HepG2 (cell line): ENCODE measurements at regions not wholly inside any gene's neighbourhood (a gene's known extent, or its start where the extent isn't known, plus 50 kb on each side); places are given as distances from the start of the nearest gene placed in this dataset.

Experiments
- ATAC-seq: fragments of 200-7000 bp; cut with Tn5 transposase; 3 replicates; pipeline ENCODE4 v1.9.1; 2020; ENCODE audit warnings: mild to moderate bottlenecking, moderate library complexity
- BruUV-seq: library from RNA; stranded (reverse); fragments of 400-500 nt; replicated peaks from 2 replicates; lab custom pipeline; 2021; lab: Mats Ljungman, UMichigan
- CTCF ChIA-PET: fragments of 300-600 bp; formaldehyde crosslinking; extraction: SDS; loops from one replicate; lab custom pipeline; 2021; ENCODE audit warnings: low total read pairs, inconsistent platforms, low intra/inter-chr PET ratio; lab: Yijun Ruan, JAX
- POLR2A ChIA-PET: fragments of 350-600 bp; sonication (Branson Sonifier 250); formaldehyde crosslinking; loops from one replicate; lab custom pipeline; 2020; ENCODE audit warnings: antibody characterized with exemption, inconsistent platforms; lab: Yijun Ruan, JAX
- DNase-seq: peaks from one replicate; pipeline ENCODE4 v3.0.0-alpha.2; 2015; ENCODE audit warnings: low spot score
- FAIRE-seq: peaks from 3 replicates; lab custom pipeline; 2011; peaks lifted over from hg19 to GRCh38; lab: Jason Lieb, UNC
- H2AFZ ChIP-seq: one replicate; pipeline ENCODE4 v1.6.1; 2011; ENCODE audit warnings: low read length, inconsistent platforms
- H3K27ac ChIP-seq: fragments of 300-600 bp; 3 replicates; pipeline ENCODE4 v1.8.0; 2011; ENCODE audit warnings: mixed run types, mild to moderate bottlenecking, mixed read lengths, low read length, inconsistent platforms; ENCODE audit not compliant: insufficient read depth; ENCODE audit errors: extremely low read length
- H3K27me3 ChIP-seq, 2 experiments: fragments of 200-600 bp in 1 of 2; 2 replicates in 1 of 2; 3 replicates in 1 of 2; pipeline versions ENCODE4 v1.6.0 to v1.8.0; 2011; ENCODE audit warnings: low read length in 2 of 2, mild to moderate bottlenecking in 2 of 2, moderate library complexity in 2 of 2, inconsistent platforms in 1 of 2; ENCODE audit not compliant: insufficient read depth in 2 of 2, control insufficient read depth in 1 of 2
- H3K36me3 ChIP-seq, 2 experiments: fragments of 200-600 bp in 1 of 2; replicated peaks in 1 of 2; 2 replicates in 1 of 2; 3 replicates in 1 of 2; pipeline versions ENCODE4 v1.5.1 to v1.8.0; 2011; ENCODE audit warnings: low read length in 2 of 2, inconsistent platforms in 1 of 2; ENCODE audit not compliant: insufficient read depth in 2 of 2, control insufficient read depth in 1 of 2
- H3K4me1 ChIP-seq: 2 replicates; pipeline ENCODE4 v1.5.1; 2012; ENCODE audit warnings: low read length, inconsistent platforms; ENCODE audit not compliant: insufficient read depth
- H3K4me2 ChIP-seq: 2 replicates; pipeline ENCODE4 v1.6.0; 2011; ENCODE audit warnings: low read depth, low read length, inconsistent platforms
- H3K4me3 ChIP-seq, 3 experiments: fragments of 200-600 bp in 1 of 3; sonication (generic), shearing (Covaris generic) in 1 of 3; replicated peaks in 1 of 3; 2 replicates each; pipeline ENCODE4 v1.5.1; 2011 to 2016; ENCODE audit warnings: low read length in 3 of 3, inconsistent platforms in 2 of 3, low read depth in 2 of 3, mild to moderate bottlenecking in 2 of 3, control low read depth in 1 of 3, mixed read lengths in 1 of 3; ENCODE audit not compliant: insufficient read depth in 1 of 3
- H3K79me2 ChIP-seq: one replicate; pipeline ENCODE4 v1.6.1; 2011; ENCODE audit warnings: low read length, inconsistent platforms; ENCODE audit not compliant: insufficient read depth
- H3K9ac ChIP-seq: 2 replicates; pipeline ENCODE4 v1.6.0; 2011; ENCODE audit warnings: mild to moderate bottlenecking, low read depth, low read length, inconsistent platforms; ENCODE audit not compliant: insufficient read depth
- H3K9me3 ChIP-seq: 2 replicates; pipeline ENCODE4 v1.5.1; 2012; ENCODE audit warnings: mild to moderate bottlenecking, low read length
- H4K20me1 ChIP-seq: 2 replicates; pipeline ENCODE4 v1.6.0; 2011; ENCODE audit warnings: inconsistent platforms, mild to moderate bottlenecking, low read length, moderate library complexity; ENCODE audit not compliant: insufficient read depth
- CEBPB ChIP-seq: IDR thresholded peaks from 2 replicates; pipeline ENCODE4 v1.6.1; 2011; ENCODE audit warnings: low read depth, low read length, improper control_type of control experiment, borderline replicate concordance
- MEF2D ChIP-seq: sonication (generic); formaldehyde crosslinking; IDR thresholded peaks from 2 replicates; pipeline ENCODE4 v1.5.1; 2020; ENCODE audit warnings: mild to moderate bottlenecking, missing genetic modification reagents
- MEIS2 ChIP-seq: sonication (generic); formaldehyde crosslinking; IDR thresholded peaks from 2 replicates; pipeline ENCODE4 v1.9.0; 2021; ENCODE audit warnings: mild to moderate bottlenecking, missing genetic modification reagents
- NFKBIZ ChIP-seq: IDR thresholded peaks from 2 replicates; pipeline ENCODE4 v1.6.1; 2018; ENCODE audit warnings: missing genetic modification reagents, missing compliant biosample characterization
- PCBP1 ChIP-seq: fragments of 200-400 bp; formaldehyde crosslinking; IDR thresholded peaks from 2 replicates; pipeline ENCODE4 v1.6.1; 2017; ENCODE audit warnings: mild to moderate bottlenecking, low read depth, low read length, borderline replicate concordance
- ZBTB2 ChIP-seq: sonication (generic); formaldehyde crosslinking; IDR thresholded peaks from 2 replicates; pipeline ENCODE4 v1.8.0; 2022; ENCODE audit warnings: low read depth, missing genetic modification reagents
- ZFYVE20 ChIP-seq: sonication (generic); formaldehyde crosslinking; IDR thresholded peaks from 2 replicates; pipeline ENCODE4 v1.8.0; 2023; ENCODE audit warnings: low read depth, mild to moderate bottlenecking, moderate library complexity, missing genetic modification reagents, borderline replicate concordance
- ZMYM3 ChIP-seq: sonication (generic); formaldehyde crosslinking; IDR thresholded peaks from 2 replicates; pipeline ENCODE4 v1.5.1; 2020; ENCODE audit warnings: mild to moderate bottlenecking, missing genetic modification reagents
- ZNF121 ChIP-seq: sonication (generic); formaldehyde crosslinking; IDR thresholded peaks from 2 replicates; pipeline ENCODE4 v1.5.0; 2020; ENCODE audit warnings: mild to moderate bottlenecking, missing genetic modification reagents
- ZNF274 ChIP-seq: sonication (generic); formaldehyde crosslinking; IDR thresholded peaks from 2 replicates; pipeline ENCODE4 v1.5.1; 2020; ENCODE audit warnings: mild to moderate bottlenecking, missing genetic modification reagents
- ZNF292 ChIP-seq: sonication (generic); formaldehyde crosslinking; IDR thresholded peaks from 2 replicates; pipeline ENCODE4 v1.8.1; 2022; ENCODE audit warnings: mild to moderate bottlenecking, low read depth, missing genetic modification reagents, borderline replicate concordance
- ZNF460 ChIP-seq: sonication (generic); formaldehyde crosslinking; IDR thresholded peaks from 2 replicates; pipeline ENCODE4 v1.5.1; 2020; ENCODE audit warnings: missing genetic modification reagents, mild to moderate bottlenecking, borderline replicate concordance
- ZNF563 ChIP-seq: sonication (generic); formaldehyde crosslinking; IDR thresholded peaks from 2 replicates; pipeline ENCODE4 v1.8.0; 2022; ENCODE audit warnings: mild to moderate bottlenecking, moderate library complexity, missing genetic modification reagents
- ZNF839 ChIP-seq: sonication (generic); formaldehyde crosslinking; IDR thresholded peaks from 2 replicates; pipeline ENCODE4 v1.4.0; 2020; ENCODE audit warnings: missing genetic modification reagents, mild to moderate bottlenecking, borderline replicate concordance
- WGBS: methylation state at CpG from one replicate; pipeline ENCODE4 v1.1.6; 2017; ENCODE audit warnings: low lambda C conversion rate; 5-methylcytosine and 5-hydroxymethylcytosine counted together
- in situ Hi-C: cut with HindIII; loops from 2 replicates; pipeline ENCODE4 v1.10.0; 2017; ENCODE audit warnings: low pct_unique_long_range_greater_than_20kb; ENCODE audit not compliant: extremely low pct_ligation_motif_present
- intact Hi-C: fragments of 100-400 bp; cut with micrococcal nuclease; formaldehyde crosslinking; loops from one replicate; pipeline ENCODE4 v1.10.0; 2022; ENCODE audit not compliant: unreplicated experiment
- TF ChIP-seq, protein P1 (sequence below): sonication (generic); formaldehyde crosslinking; IDR thresholded peaks from 2 replicates; pipeline ENCODE4 v1.4.0; 2020; ENCODE audit warnings: missing genetic modification reagents, borderline replicate concordance

- WGBS = 41% methylated on average over 15 of the region's 17 CpGs
- CTCF ChIA-PET = no interaction called here
Measured at GRCh38 chr2:61688369-61689334, 150.5 kb upstream of the XPO1 start.

GRCh38 chr2:61679096-61679495, 140.9 kb upstream of the XPO1 start:
- peaks cover 11% of the 10 kb centered on the region; the same call in 1 of the 2 replicates for H3K9me3 ChIP-seq
- peak; percentile 39 for FAIRE-seq
- ChIA-PET POLR2A (no interaction called here), CTCF (no interaction called here)
- no TSS peak for BruUV-seq
- H3K4me3 ChIP-seq = no peak overlapping the region
- H3K4me2 ChIP-seq = 0 out of 2 replicates have a peak overlapping the region, but pooled peaks have one; percentile 8
- peak; percentile 85 for ATAC-seq
- H3K79me2 ChIP-seq = no peaks in the 10 kb centered on the region
- peaks cover 9% of the 10 kb centered on the region; the same call in 1 of the 2 replicates for H3K4me1 ChIP-seq
- in situ Hi-C loops = no loop called here
- intact Hi-C loops = no loop called here
- H3K27ac ChIP-seq = no peak overlapping the region
- no peak overlapping the region for H2AFZ ChIP-seq
- WGBS = 5% methylated on average over 5 of the region's 5 CpGs
- DNase-seq = peak; percentile 38
- H4K20me1 ChIP-seq = no peaks in the 10 kb centered on the region
- H3K36me3 ChIP-seq = no peaks in the 10 kb centered on the region
- H3K27me3 ChIP-seq = no peaks in the 10 kb centered on the region
- no peak overlapping the region for H3K9ac ChIP-seq
- TF ChIP-seq ZNF274 (CRISPR knock-in tag) (no peak), ZFYVE20 (CRISPR knock-in tag) (no peak), NFKBIZ (CRISPR knock-in tag) (no peak), ZMYM3 (CRISPR knock-in tag) (peak; percentile 30; the same call in 1 of the 2 replicates), MEF2D (CRISPR knock-in tag) (no peak), ZNF839 (CRISPR knock-in tag) (no peak), PCBP1 (no peak), ZNF563 (no peak), ZBTB2 (no peak), ZNF292 (CRISPR knock-in tag) (peak; percentile 49; the same call in 1 of the 2 replicates)
- TF ChIP-seq, protein P1, sequence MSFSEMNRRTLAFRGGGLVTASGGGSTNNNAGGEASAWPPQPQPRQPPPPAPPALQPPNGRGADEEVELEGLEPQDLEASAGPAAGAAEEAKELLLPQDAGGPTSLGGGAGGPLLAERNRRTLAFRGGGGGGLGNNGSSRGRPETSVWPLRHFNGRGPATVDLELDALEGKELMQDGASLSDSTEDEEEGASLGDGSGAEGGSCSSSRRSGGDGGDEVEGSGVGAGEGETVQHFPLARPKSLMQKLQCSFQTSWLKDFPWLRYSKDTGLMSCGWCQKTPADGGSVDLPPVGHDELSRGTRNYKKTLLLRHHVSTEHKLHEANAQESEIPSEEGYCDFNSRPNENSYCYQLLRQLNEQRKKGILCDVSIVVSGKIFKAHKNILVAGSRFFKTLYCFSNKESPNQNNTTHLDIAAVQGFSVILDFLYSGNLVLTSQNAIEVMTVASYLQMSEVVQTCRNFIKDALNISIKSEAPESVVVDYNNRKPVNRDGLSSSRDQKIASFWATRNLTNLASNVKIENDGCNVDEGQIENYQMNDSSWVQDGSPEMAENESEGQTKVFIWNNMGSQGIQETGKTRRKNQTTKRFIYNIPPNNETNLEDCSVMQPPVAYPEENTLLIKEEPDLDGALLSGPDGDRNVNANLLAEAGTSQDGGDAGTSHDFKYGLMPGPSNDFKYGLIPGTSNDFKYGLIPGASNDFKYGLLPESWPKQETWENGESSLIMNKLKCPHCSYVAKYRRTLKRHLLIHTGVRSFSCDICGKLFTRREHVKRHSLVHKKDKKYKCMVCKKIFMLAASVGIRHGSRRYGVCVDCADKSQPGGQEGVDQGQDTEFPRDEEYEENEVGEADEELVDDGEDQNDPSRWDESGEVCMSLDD (CRISPR knock-in tag) = no peak

More at GRCh38 chr2:61688369-61689334, 150.5 kb upstream of the XPO1 start:
- Histone ChIP-seq H3K27ac (no peak overlapping the region), H3K27me3 (no peaks in the 10 kb centered on the region), H3K4me2 (peak overlapping the region; percentile 52; the same call in 1 of the 2 replicates), H3K36me3 (no peaks in the 10 kb centered on the region), H3K4me3 (no peak overlapping the region; a peak in 1 of 6 replicates), H3K9me3 (no peaks in the 10 kb centered on the region), H3K4me1 (peaks cover 15% of the 10 kb centered on the region; the same call in 1 of the 2 replicates), H4K20me1 (no peaks in the 10 kb centered on the region), H2AFZ (peak overlapping the region; percentile 10), H3K9ac (no peak overlapping the region), H3K79me2 (no peaks in the 10 kb centered on the region)
- in situ Hi-C loops = no loop called here
- POLR2A ChIA-PET = no interaction called here
- BruUV-seq = no TSS peak
- intact Hi-C loops = no loop called here
- TF ChIP-seq MEIS2 (CRISPR knock-in tag) = no peak
- 0 out of 2 replicates have a peak, but pooled peaks have one; percentile 72 for TF ChIP-seq ZNF121
- peak; percentile 46; the same call in 1 of the 2 replicates for TF ChIP-seq CEBPB
- TF ChIP-seq ZNF460 (CRISPR knock-in tag) = 0 out of 2 replicates have a peak, but pooled peaks have one; percentile 25
- DNase-seq (no peak), FAIRE-seq (no peak), ATAC-seq (peak; percentile 59)
